OCI-LY1 (cell line): ENCODE measurements at regions not wholly inside any gene's neighbourhood (a gene's known extent, or its start where the extent isn't known, plus 50 kb on each side); places are given as distances from the start of the nearest gene placed in this dataset.

Experiments used
- H2AFZ ChIP-seq: fragments of 200-600 bp; sonication (generic), shearing (Covaris generic); 2 replicates; pipeline ENCODE4 v1.6.0; 2014; ENCODE audit warnings: antibody characterized with exemption, mild to moderate bottlenecking, low read length
- H3F3A ChIP-seq: fragments of 200-600 bp; sonication (generic), shearing (Covaris generic); 2 replicates; pipeline ENCODE4 v1.6.0; 2014; ENCODE audit warnings: mild to moderate bottlenecking, antibody characterized with exemption, low read length, moderate library complexity; ENCODE audit not compliant: insufficient read depth
- H3K27ac ChIP-seq: fragments of 200-600 bp; sonication (generic); 2 replicates; pipeline ENCODE4 v1.5.1; 2014; ENCODE audit warnings: low read length, mixed run types, mild to moderate bottlenecking, low read depth; ENCODE audit not compliant: poor library complexity, severe bottlenecking
- H3K27me3 ChIP-seq: fragments of 200-600 bp; sonication (generic); 2 replicates; pipeline ENCODE4 v1.6.0; 2014; ENCODE audit warnings: antibody characterized with exemption, mild to moderate bottlenecking, low read length, moderate library complexity; ENCODE audit not compliant: insufficient read depth
- H3K36me3 ChIP-seq: fragments of 200-600 bp; sonication (generic); 2 replicates; pipeline ENCODE4 v1.6.1; 2014; ENCODE audit warnings: mild to moderate bottlenecking, antibody characterized with exemption, low read length, moderate library complexity, mixed read lengths; ENCODE audit not compliant: insufficient read depth
- H3K4me1 ChIP-seq: fragments of 200-600 bp; sonication (generic); 2 replicates; pipeline ENCODE4 v1.5.1; 2014; ENCODE audit warnings: mild to moderate bottlenecking, low read length, moderate library complexity; ENCODE audit not compliant: insufficient read depth, severe bottlenecking
- H3K4me2 ChIP-seq: fragments of 200-600 bp; sonication (generic), shearing (Covaris generic); 2 replicates; pipeline ENCODE4 v1.6.1; 2014; ENCODE audit warnings: low read length
- H3K4me3 ChIP-seq: fragments of 200-600 bp; sonication (generic); 2 replicates; pipeline ENCODE4 v1.5.1; 2014; ENCODE audit warnings: low read length, low read depth, mild to moderate bottlenecking, mixed read lengths; ENCODE audit not compliant: poor library complexity, severe bottlenecking
- H3K79me2 ChIP-seq: fragments of 200-600 bp; shearing (Covaris generic); 2 replicates; pipeline ENCODE4 v1.6.1; 2016; ENCODE audit warnings: mixed run types, low read length, mixed read lengths; ENCODE audit not compliant: insufficient read depth
- H3K9ac ChIP-seq: fragments of 200-600 bp; sonication (generic), shearing (Covaris generic); 2 replicates; pipeline ENCODE4 v1.6.1; 2014; ENCODE audit warnings: mild to moderate bottlenecking, low read length, mixed read lengths
- H3K9me2 ChIP-seq: fragments of 200-600 bp; sonication (generic), shearing (Covaris generic); 2 replicates; pipeline ENCODE4 v1.6.1; 2014; ENCODE audit warnings: low read depth, mild to moderate bottlenecking, low read length, mixed read lengths
- H3K9me3 ChIP-seq: fragments of 200-600 bp; shearing (Covaris generic); 2 replicates; pipeline ENCODE4 v1.6.1; 2014; ENCODE audit warnings: low read length, mixed read lengths
- H4K20me1 ChIP-seq: fragments of 200-600 bp; sonication (generic), shearing (Covaris generic); 2 replicates; pipeline ENCODE4 v1.6.0; 2016; ENCODE audit warnings: mild to moderate bottlenecking, low read length; ENCODE audit not compliant: insufficient read depth
- EZH2 ChIP-seq: fragments of 200-600 bp; sonication (generic), shearing (Covaris generic); IDR thresholded peaks from 2 replicates; pipeline ENCODE4 v1.8.0; 2017; ENCODE audit warnings: borderline replicate concordance, mixed run types, mild to moderate bottlenecking, antibody characterized with exemption, low read length, moderate library complexity, mixed read lengths
- TF ChIP-seq, protein P1 (sequence below): fragments of 200-600 bp; sonication (generic), shearing (Covaris generic); IDR thresholded peaks from 2 replicates; pipeline ENCODE4 v1.5.1; 2017; ENCODE audit warnings: mild to moderate bottlenecking, antibody characterized with exemption, low read length, moderate library complexity, mixed read lengths

DNA sequence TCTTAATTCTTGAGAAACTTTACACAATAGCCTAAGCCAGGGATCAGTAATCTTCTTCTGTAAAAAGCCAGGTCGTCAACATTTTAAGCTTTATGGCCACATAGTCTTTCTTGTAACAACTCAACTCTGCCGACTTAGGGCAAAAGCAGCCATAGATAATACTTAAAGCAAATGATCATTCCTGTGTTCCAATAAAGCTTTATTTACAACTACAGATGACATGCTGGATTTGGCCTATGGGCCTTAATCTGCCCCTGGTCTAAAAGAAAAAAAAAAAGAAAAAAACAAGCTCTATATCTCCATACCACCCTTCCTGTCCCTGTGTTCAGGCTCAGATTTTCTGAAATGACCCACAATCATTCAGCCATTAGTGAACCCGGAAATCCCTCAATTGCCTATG, 220.3 kb downstream of the ENC1 start:
- no peaks in the 10 kb centered on the region for H3K4me1 ChIP-seq
- H3K4me2 ChIP-seq, result no peak overlapping the region
- H4K20me1 ChIP-seq, result no peaks in the 10 kb centered on the region
- H2AFZ ChIP-seq, result no peak overlapping the region
- no peaks in the 10 kb centered on the region for H3K36me3 ChIP-seq
- no peak overlapping the region for H3K9ac ChIP-seq
- TF ChIP-seq, protein P1, sequence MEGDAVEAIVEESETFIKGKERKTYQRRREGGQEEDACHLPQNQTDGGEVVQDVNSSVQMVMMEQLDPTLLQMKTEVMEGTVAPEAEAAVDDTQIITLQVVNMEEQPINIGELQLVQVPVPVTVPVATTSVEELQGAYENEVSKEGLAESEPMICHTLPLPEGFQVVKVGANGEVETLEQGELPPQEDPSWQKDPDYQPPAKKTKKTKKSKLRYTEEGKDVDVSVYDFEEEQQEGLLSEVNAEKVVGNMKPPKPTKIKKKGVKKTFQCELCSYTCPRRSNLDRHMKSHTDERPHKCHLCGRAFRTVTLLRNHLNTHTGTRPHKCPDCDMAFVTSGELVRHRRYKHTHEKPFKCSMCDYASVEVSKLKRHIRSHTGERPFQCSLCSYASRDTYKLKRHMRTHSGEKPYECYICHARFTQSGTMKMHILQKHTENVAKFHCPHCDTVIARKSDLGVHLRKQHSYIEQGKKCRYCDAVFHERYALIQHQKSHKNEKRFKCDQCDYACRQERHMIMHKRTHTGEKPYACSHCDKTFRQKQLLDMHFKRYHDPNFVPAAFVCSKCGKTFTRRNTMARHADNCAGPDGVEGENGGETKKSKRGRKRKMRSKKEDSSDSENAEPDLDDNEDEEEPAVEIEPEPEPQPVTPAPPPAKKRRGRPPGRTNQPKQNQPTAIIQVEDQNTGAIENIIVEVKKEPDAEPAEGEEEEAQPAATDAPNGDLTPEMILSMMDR, result no peak
- no peak for TF ChIP-seq EZH2
- H3K9me2 ChIP-seq, result no peaks in the 10 kb centered on the region
- H3K79me2 ChIP-seq, result no peaks in the 10 kb centered on the region
- H3K4me3 ChIP-seq, result no peak overlapping the region
- no peak overlapping the region for H3K27ac ChIP-seq
- no peaks in the 10 kb centered on the region for H3K27me3 ChIP-seq
- H3F3A ChIP-seq, result no peaks in the 10 kb centered on the region
- no peaks in the 10 kb centered on the region for H3K9me3 ChIP-seq

DNA sequence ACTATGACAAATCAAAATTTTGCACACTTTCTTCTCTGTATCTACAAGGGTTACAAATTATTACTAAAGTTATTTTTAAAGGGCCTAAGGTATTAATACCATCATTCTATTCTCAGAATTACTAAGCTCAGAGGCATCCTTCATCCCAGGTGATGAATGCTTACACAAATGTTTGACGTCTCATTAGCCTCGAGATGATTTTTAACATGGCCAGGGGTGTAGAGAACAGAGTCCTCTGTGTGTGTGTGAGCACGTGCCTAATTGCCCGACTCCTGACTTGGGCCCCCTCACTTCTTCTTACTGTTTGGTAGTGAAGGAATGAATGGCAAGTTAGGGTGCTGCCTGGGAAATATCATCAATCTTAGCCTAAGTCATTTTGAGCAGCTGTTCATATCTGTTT, 221.1 kb downstream of the ENC1 start:
- H3K4me1 ChIP-seq, result no peaks in the 10 kb centered on the region

DNA sequence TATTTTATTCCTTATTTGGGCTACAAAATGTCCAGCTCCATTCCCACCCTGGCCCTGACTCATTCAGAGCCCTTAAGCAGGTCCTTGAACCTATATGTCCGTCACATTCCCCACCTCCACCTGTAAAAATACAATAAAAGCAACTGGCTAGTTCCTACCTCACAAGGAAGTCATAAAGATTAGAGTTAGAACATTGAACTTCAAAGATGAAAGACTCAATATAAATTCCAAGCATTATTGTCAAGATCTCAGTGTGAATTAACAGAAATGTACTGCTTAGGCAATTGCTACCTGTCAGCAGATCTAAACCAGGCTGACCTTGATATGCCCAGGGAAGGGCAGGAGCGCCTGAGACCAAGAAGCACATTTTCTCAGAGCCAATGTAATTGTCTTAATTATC, 221.8 kb downstream of the ENC1 start:
- H3K79me2 ChIP-seq, result no peaks in the 10 kb centered on the region
- H3K4me2 ChIP-seq, result no peak overlapping the region
- H3F3A ChIP-seq, result no peaks in the 10 kb centered on the region
- H3K4me3 ChIP-seq, result no peak overlapping the region
- no peaks in the 10 kb centered on the region for H4K20me1 ChIP-seq
- H3K36me3 ChIP-seq, result no peaks in the 10 kb centered on the region
- H3K9me2 ChIP-seq, result no peaks in the 10 kb centered on the region
- no peak overlapping the region for H3K27ac ChIP-seq
- no peak overlapping the region for H3K9ac ChIP-seq
- H3K27me3 ChIP-seq, result no peaks in the 10 kb centered on the region
- H3K4me1 ChIP-seq, result no peaks in the 10 kb centered on the region
- no peaks in the 10 kb centered on the region for H3K9me3 ChIP-seq
- TF ChIP-seq, protein P1, result no peak
- no peak for TF ChIP-seq EZH2
- no peak overlapping the region for H2AFZ ChIP-seq

More for the DNA sequence above, 221.1 kb downstream of the ENC1 start:
- no peaks in the 10 kb centered on the region for H3F3A ChIP-seq
- TF ChIP-seq EZH2, result no peak
- TF ChIP-seq, protein P1, result no peak
- H3K9me3 ChIP-seq, result no peaks in the 10 kb centered on the region
- H3K9me2 ChIP-seq, result no peaks in the 10 kb centered on the region
- H4K20me1 ChIP-seq, result no peaks in the 10 kb centered on the region
- no peak overlapping the region for H3K9ac ChIP-seq
- no peak overlapping the region for H3K4me2 ChIP-seq
- no peaks in the 10 kb centered on the region for H3K36me3 ChIP-seq
- no peaks in the 10 kb centered on the region for H3K79me2 ChIP-seq
- no peak overlapping the region for H3K27ac ChIP-seq
- no peak overlapping the region for H3K4me3 ChIP-seq
- H3K27me3 ChIP-seq, result no peaks in the 10 kb centered on the region
- H2AFZ ChIP-seq, result no peak overlapping the region
